ENCODE measurements at regions not wholly inside any gene's neighbourhood (a gene's known extent, or its start where the extent isn't known, plus 50 kb on each side); places are given as distances from the start of the nearest gene placed in this dataset.

DNA sequence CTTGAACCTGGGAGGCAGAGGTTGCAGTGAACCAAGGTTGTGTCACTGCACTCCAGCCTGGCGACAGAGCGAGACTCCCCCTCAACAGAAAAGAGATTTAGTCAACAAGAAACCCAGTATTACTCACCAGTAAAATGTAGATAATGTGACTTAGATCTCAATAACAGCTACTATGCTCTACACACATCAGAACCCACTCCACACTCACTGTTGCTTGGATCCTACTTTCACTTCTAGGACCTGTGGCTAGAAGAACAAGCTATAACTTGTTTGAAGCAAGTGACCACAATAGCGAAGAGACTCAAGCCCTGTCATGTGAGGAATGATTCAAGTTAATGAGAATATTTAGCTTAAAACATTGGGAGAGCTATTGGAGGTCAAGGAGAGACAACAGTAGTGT, 100.7 kb downstream of the ANXA2 start:
- in situ Hi-C loops (cut with MboI; ENCODE audit: low pct_unique_long_range_greater_than_20kb, low sequenced_read_pairs, unreplicated experiment): no loop called here
- DNase-seq (ENCODE audit: low spot score): no peak
- TF ChIP-seq, protein P1, sequence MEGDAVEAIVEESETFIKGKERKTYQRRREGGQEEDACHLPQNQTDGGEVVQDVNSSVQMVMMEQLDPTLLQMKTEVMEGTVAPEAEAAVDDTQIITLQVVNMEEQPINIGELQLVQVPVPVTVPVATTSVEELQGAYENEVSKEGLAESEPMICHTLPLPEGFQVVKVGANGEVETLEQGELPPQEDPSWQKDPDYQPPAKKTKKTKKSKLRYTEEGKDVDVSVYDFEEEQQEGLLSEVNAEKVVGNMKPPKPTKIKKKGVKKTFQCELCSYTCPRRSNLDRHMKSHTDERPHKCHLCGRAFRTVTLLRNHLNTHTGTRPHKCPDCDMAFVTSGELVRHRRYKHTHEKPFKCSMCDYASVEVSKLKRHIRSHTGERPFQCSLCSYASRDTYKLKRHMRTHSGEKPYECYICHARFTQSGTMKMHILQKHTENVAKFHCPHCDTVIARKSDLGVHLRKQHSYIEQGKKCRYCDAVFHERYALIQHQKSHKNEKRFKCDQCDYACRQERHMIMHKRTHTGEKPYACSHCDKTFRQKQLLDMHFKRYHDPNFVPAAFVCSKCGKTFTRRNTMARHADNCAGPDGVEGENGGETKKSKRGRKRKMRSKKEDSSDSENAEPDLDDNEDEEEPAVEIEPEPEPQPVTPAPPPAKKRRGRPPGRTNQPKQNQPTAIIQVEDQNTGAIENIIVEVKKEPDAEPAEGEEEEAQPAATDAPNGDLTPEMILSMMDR (IDR thresholded peaks at IDR 0.05; ENCODE audit: extremely low read depth, insufficient read depth, missing control alignments): no peak

Measured in GM13977 (cell line).